ENCODE measurements at regions not wholly inside any gene's neighbourhood (a gene's known extent, or its start where the extent isn't known, plus 50 kb on each side); places are given as distances from the start of the nearest gene placed in this dataset.
"Not testable (repeated sequence)": the region's sequence is repeated elsewhere in the genome, so short reads cannot be mapped to it uniquely, and the experiment has no call there.

GRCh38 chr21:23921670-23922418 is 1685.4 kb downstream of the MRPL39 start:
- no peak for DNase-seq (ENCODE audit: low read depth, low spot score)

- DNase-seq (ENCODE audit: low read depth, low spot score), result no peak
Measured at GRCh38 chr21:23900727-23901126, 1706.6 kb downstream of the MRPL39 start.

- no peak for DNase-seq (ENCODE audit: low read depth, low spot score)
Measured at GRCh38 chr21:23899561-23899960, 1707.7 kb downstream of the MRPL39 start.

GRCh38 chr21:23890652-23891051 is 1716.6 kb downstream of the MRPL39 start:
- no peak for DNase-seq (ENCODE audit: low read depth, low spot score)

GRCh38 chr21:23887725-23888306 is 1719.5 kb downstream of the MRPL39 start:
- no peak for DNase-seq (ENCODE audit: low read depth, low spot score)

- DNase-seq (ENCODE audit: low read depth, low spot score), result no peak
Measured at GRCh38 chr21:23886828-23887724, 1720.2 kb downstream of the MRPL39 start.

GRCh38 chr21:23881783-23882182 is 1725.5 kb downstream of the MRPL39 start:
- no peak for DNase-seq (ENCODE audit: low read depth, low spot score)

GRCh38 chr21:23876925-23877558 is 1730.2 kb downstream of the MRPL39 start:
- DNase-seq (ENCODE audit: low read depth, low spot score), result no peak

GRCh38 chr21:23874271-23874670 is 1733.0 kb downstream of the MRPL39 start:
- no peak for DNase-seq (ENCODE audit: low read depth, low spot score)

- DNase-seq (ENCODE audit: low read depth, low spot score), result no peak
Measured at GRCh38 chr21:23861911-23862504, 1745.3 kb downstream of the MRPL39 start.

- DNase-seq (ENCODE audit: low read depth, low spot score), result no peak
Measured at GRCh38 chr21:23858878-23859277, 1748.4 kb downstream of the MRPL39 start.

GRCh38 chr21:23853796-23854379 is 1753.4 kb downstream of the MRPL39 start:
- no peak for DNase-seq (ENCODE audit: low read depth, low spot score)

GRCh38 chr21:23837564-23837963 is 1769.7 kb downstream of the MRPL39 start:
- DNase-seq (ENCODE audit: low read depth, low spot score), result no peak

- DNase-seq (ENCODE audit: low read depth, low spot score), result no peak
Measured at GRCh38 chr21:23822760-23823159, 1784.5 kb downstream of the MRPL39 start.

- no peak for DNase-seq (ENCODE audit: low read depth, low spot score)
Measured at GRCh38 chr21:23817337-23817736, 1789.9 kb downstream of the MRPL39 start.

GRCh38 chr21:23812485-23812884 is 1794.8 kb downstream of the MRPL39 start:
- DNase-seq (ENCODE audit: low read depth, low spot score), result no peak

- no peak for DNase-seq (ENCODE audit: low read depth, low spot score)
Measured at GRCh38 chr21:23811805-23812204, 1795.5 kb downstream of the MRPL39 start.

GRCh38 chr21:23809573-23809972 is 1797.7 kb downstream of the MRPL39 start:
- no peak for DNase-seq (ENCODE audit: low read depth, low spot score)

GRCh38 chr21:23806966-23807548 is 1800.2 kb downstream of the MRPL39 start:
- DNase-seq (ENCODE audit: low read depth, low spot score), result not testable (repeated sequence)

GRCh38 chr21:23804866-23805265 is 1802.4 kb downstream of the MRPL39 start:
- no peak for DNase-seq (ENCODE audit: low read depth, low spot score)

- DNase-seq (ENCODE audit: low read depth, low spot score), result no peak
Measured at GRCh38 chr21:23801292-23801691, 1806.0 kb downstream of the MRPL39 start.

Data from ELF-1 (cell line).